H7 (cell line): ENCODE measurements at regions not wholly inside any gene's neighbourhood (a gene's known extent, or its start where the extent isn't known, plus 50 kb on each side); places are given as distances from the start of the nearest gene placed in this dataset.

Experiments
- DNase-seq: peaks from one replicate; pipeline ENCODE4 v3.0.0; 2012
- H3K27me3 ChIP-seq: 2 replicates; pipeline ENCODE4 v1.6.0; 2011; ENCODE audit warnings: mild to moderate bottlenecking, low read length; ENCODE audit not compliant: control insufficient read depth, insufficient read depth
- H3K36me3 ChIP-seq: replicated peaks from 2 replicates; pipeline ENCODE4 v1.5.1; 2011; ENCODE audit warnings: low read length; ENCODE audit not compliant: control insufficient read depth, insufficient read depth
- H3K4me3 ChIP-seq: 2 replicates; pipeline ENCODE4 v1.5.1; 2011; ENCODE audit warnings: low read depth, mild to moderate bottlenecking, control low read depth, low read length, moderate library complexity; ENCODE audit not compliant: insufficient read depth

- DNase-seq, result no peak
- Histone ChIP-seq H3K4me3 (no peak overlapping the region), H3K27me3 (no peaks in the 10 kb centered on the region; the same call in 1 of the 2 replicates), H3K36me3 (no peaks in the 10 kb centered on the region)
These were observed 104.2 kb upstream of the GADD45A start for GRCh38 chr1:67580691-67581403.

- no peak for DNase-seq
- Histone ChIP-seq H3K27me3 (no peaks in the 10 kb centered on the region; the same call in 1 of the 2 replicates), H3K36me3 (no peaks in the 10 kb centered on the region)
These were observed 102.2 kb upstream of the GADD45A start for GRCh38 chr1:67582625-67583461.

GRCh38 chr1:67583462-67583950 is 101.5 kb upstream of the GADD45A start:
- no peaks in the 10 kb centered on the region for H3K36me3 ChIP-seq
- H3K27me3 ChIP-seq, result no peaks in the 10 kb centered on the region; the same call in 1 of the 2 replicates
- no peak overlapping the region for H3K4me3 ChIP-seq
- DNase-seq, result no peak

More at GRCh38 chr1:67582625-67583461, 102.2 kb upstream of the GADD45A start:
- no peak overlapping the region for H3K4me3 ChIP-seq

- H3K4me3 ChIP-seq, result no peak overlapping the region
- no peak for DNase-seq
- H3K27me3 ChIP-seq, result no peaks in the 10 kb centered on the region; the same call in 1 of the 2 replicates
- no peaks in the 10 kb centered on the region for H3K36me3 ChIP-seq
These were observed 100.1 kb upstream of the GADD45A start for GRCh38 chr1:67584938-67585337.

GRCh38 chr1:67586596-67586995 is 98.4 kb upstream of the GADD45A start:
- no peak overlapping the region for H3K4me3 ChIP-seq
- DNase-seq, result no peak

GRCh38 chr1:67588178-67588855 is 96.7 kb upstream of the GADD45A start:
- H3K27me3 ChIP-seq, result no peaks in the 10 kb centered on the region
- no peak overlapping the region for H3K4me3 ChIP-seq
- DNase-seq, result no peak
- no peaks in the 10 kb centered on the region for H3K36me3 ChIP-seq

More at GRCh38 chr1:67586596-67586995, 98.4 kb upstream of the GADD45A start:
- H3K36me3 ChIP-seq, result no peaks in the 10 kb centered on the region
- no peaks in the 10 kb centered on the region; the same call in 1 of the 2 replicates for H3K27me3 ChIP-seq

- no peak for DNase-seq
- H3K4me3 ChIP-seq, result no peak overlapping the region
- H3K36me3 ChIP-seq, result no peaks in the 10 kb centered on the region
- H3K27me3 ChIP-seq, result no peaks in the 10 kb centered on the region
These were observed 95.3 kb upstream of the GADD45A start for GRCh38 chr1:67589519-67590233.

GRCh38 chr1:67590329-67590728 is 94.7 kb upstream of the GADD45A start:
- DNase-seq, result no peak
- Histone ChIP-seq H3K4me3 (no peak overlapping the region), H3K36me3 (no peaks in the 10 kb centered on the region), H3K27me3 (no peaks in the 10 kb centered on the region)

GRCh38 chr1:67594764-67595163 is 90.2 kb upstream of the GADD45A start:
- DNase-seq, result no peak
- no peak overlapping the region for H3K4me3 ChIP-seq
- no peaks in the 10 kb centered on the region for H3K27me3 ChIP-seq
- no peaks in the 10 kb centered on the region for H3K36me3 ChIP-seq

- no peak for DNase-seq
- no peaks in the 10 kb centered on the region for H3K36me3 ChIP-seq
- no peak overlapping the region for H3K4me3 ChIP-seq
- no peaks in the 10 kb centered on the region for H3K27me3 ChIP-seq
These were observed 88.3 kb upstream of the GADD45A start for GRCh38 chr1:67596674-67597073.

GRCh38 chr1:67597336-67597735 is 87.7 kb upstream of the GADD45A start:
- no peak for DNase-seq
- no peaks in the 10 kb centered on the region for H3K36me3 ChIP-seq
- no peaks in the 10 kb centered on the region for H3K27me3 ChIP-seq
- no peak overlapping the region for H3K4me3 ChIP-seq

- DNase-seq, result no peak
- Histone ChIP-seq H3K27me3 (no peaks in the 10 kb centered on the region), H3K4me3 (no peak overlapping the region), H3K36me3 (no peaks in the 10 kb centered on the region)
These were observed 85.9 kb upstream of the GADD45A start for GRCh38 chr1:67599085-67599484.

- DNase-seq, result peak; percentile 39
- Histone ChIP-seq H3K36me3 (no peaks in the 10 kb centered on the region), H3K4me3 (no peak overlapping the region), H3K27me3 (no peaks in the 10 kb centered on the region)
These were observed 83.5 kb upstream of the GADD45A start for GRCh38 chr1:67601539-67601938.

GRCh38 chr1:67601955-67602354 is 83.0 kb upstream of the GADD45A start:
- Histone ChIP-seq H3K36me3 (no peaks in the 10 kb centered on the region), H3K4me3 (no peak overlapping the region), H3K27me3 (no peaks in the 10 kb centered on the region)
- DNase-seq, result no peak
